ENCODE measurements at regions not wholly inside any gene's neighbourhood (a gene's known extent, or its start where the extent isn't known, plus 50 kb on each side); places are given as distances from the start of the nearest gene placed in this dataset.
"Not testable (repeated sequence)": the region's sequence is repeated elsewhere in the genome, so short reads cannot be mapped to it uniquely, and the experiment has no call there.

GRCh38 chr11:38156495-38157146 lies 1558.6 kb upstream of the RAG2 start:
- DNase-seq (ENCODE audit: low spot score): no peak

- DNase-seq (ENCODE audit: low spot score): no peak
These were observed 1557.8 kb upstream of the RAG2 start for GRCh38 chr11:38155856-38156255.

GRCh38 chr11:38153985-38154384 lies 1555.9 kb upstream of the RAG2 start:
- no peak for DNase-seq (ENCODE audit: low spot score)

- no peak for DNase-seq (ENCODE audit: low spot score)
These were observed 1545.8 kb upstream of the RAG2 start for GRCh38 chr11:38143852-38144251.

GRCh38 chr11:38138972-38139371 lies 1540.9 kb upstream of the RAG2 start:
- no peak for DNase-seq (ENCODE audit: low spot score)

GRCh38 chr11:38136887-38137286 lies 1538.9 kb upstream of the RAG2 start:
- DNase-seq (ENCODE audit: low spot score): no peak

- DNase-seq (ENCODE audit: low spot score): no peak
These were observed 1533.5 kb upstream of the RAG2 start for GRCh38 chr11:38131535-38131934.

- no peak for DNase-seq (ENCODE audit: low spot score)
These were observed 1532.9 kb upstream of the RAG2 start for GRCh38 chr11:38130976-38131375.

GRCh38 chr11:38130514-38130913 lies 1532.5 kb upstream of the RAG2 start:
- DNase-seq (ENCODE audit: low spot score): no peak

GRCh38 chr11:38123673-38124072 lies 1525.6 kb upstream of the RAG2 start:
- DNase-seq (ENCODE audit: low spot score): no peak

- DNase-seq (ENCODE audit: low spot score): not testable (repeated sequence)
These were observed 1518.6 kb upstream of the RAG2 start for GRCh38 chr11:38116616-38117015.

GRCh38 chr11:38115381-38115780 lies 1517.3 kb upstream of the RAG2 start:
- not testable (repeated sequence) for DNase-seq (ENCODE audit: low spot score)

- no peak for DNase-seq (ENCODE audit: low spot score)
These were observed 1502.9 kb upstream of the RAG2 start for GRCh38 chr11:38100836-38101462.

GRCh38 chr11:38095268-38095667 lies 1497.2 kb upstream of the RAG2 start:
- DNase-seq (ENCODE audit: low spot score): no peak

- peak; percentile 15 for DNase-seq (ENCODE audit: low spot score)
These were observed 1491.7 kb upstream of the RAG2 start for GRCh38 chr11:38089726-38090125.

- DNase-seq (ENCODE audit: low spot score): no peak
These were observed 1462.9 kb upstream of the RAG2 start for GRCh38 chr11:38060920-38061319.

GRCh38 chr11:38060136-38060535 lies 1462.1 kb upstream of the RAG2 start:
- no peak for DNase-seq (ENCODE audit: low spot score)

- no peak for DNase-seq (ENCODE audit: low spot score)
These were observed 1448.6 kb upstream of the RAG2 start for GRCh38 chr11:38046571-38047135.

- no peak for DNase-seq (ENCODE audit: low spot score)
These were observed 1445.0 kb upstream of the RAG2 start for GRCh38 chr11:38043060-38043459.

- DNase-seq (ENCODE audit: low spot score): no peak
These were observed 1440.7 kb upstream of the RAG2 start for GRCh38 chr11:38038777-38039176.

GRCh38 chr11:38019072-38019775 lies 1421.2 kb upstream of the RAG2 start:
- DNase-seq (ENCODE audit: low spot score): no peak

GRCh38 chr11:38014405-38014804 lies 1416.4 kb upstream of the RAG2 start:
- DNase-seq (ENCODE audit: low spot score): no peak

GRCh38 chr11:38013157-38013556 lies 1415.1 kb upstream of the RAG2 start:
- DNase-seq (ENCODE audit: low spot score): no peak

Measured in mucosa of gallbladder (tissue), 1 donor.